Gastroesophageal sphincter (tissue), 4 donors: ENCODE measurements at regions not wholly inside any gene's neighbourhood (a gene's known extent, or its start where the extent isn't known, plus 50 kb on each side); places are given as distances from the start of the nearest gene placed in this dataset.
A peak's percentile ranks its signal among the peaks of the same experiment; 100 is the strongest.

ENCODE experiments used
- ATAC-seq: fragments of 150-250 bp; one replicate; pipeline ENCODE4 v1.9.1; 2016; ENCODE audit warnings: mild to moderate bottlenecking, moderate library complexity
- H3K27ac ChIP-seq, 4 donors: fragments of 200-600 bp; sonication (generic) in 3 of 4; 1 replicate in 3 of 4; 2 replicates in 1 of 4; pipeline ENCODE4 v1.5.1; 2016 to 2019
- H3K27me3 ChIP-seq: fragments of 200-600 bp; sonication (generic); one replicate; pipeline ENCODE4 v1.5.1; 2019
- H3K36me3 ChIP-seq, 2 donors: fragments of 200-600 bp; sonication (generic); one replicate each; pipeline ENCODE4 v1.5.1; 2019; ENCODE audit warnings: control low read depth in 1 of 2
- H3K4me1 ChIP-seq, 3 donors: fragments of 200-600 bp; sonication (generic); 1 replicate in 2 of 3; 2 replicates in 1 of 3; pipeline ENCODE4 v1.5.1; 2016 to 2019; ENCODE audit warnings: control low read depth in 2 of 3
- H3K4me3 ChIP-seq, 2 donors: fragments of 200-600 bp; sonication (generic); one replicate each; pipeline ENCODE4 v1.5.1; 2019; ENCODE audit warnings: mild to moderate bottlenecking in 1 of 2, moderate library complexity in 1 of 2
- H3K9me3 ChIP-seq, 3 donors: fragments of 200-600 bp; sonication (generic); one replicate each; pipeline ENCODE4 v1.5.1; 2017 to 2019; ENCODE audit warnings: control low read depth in 2 of 3
- CTCF ChIP-seq, 4 experiments: fragments of 200-600 bp in 2 of 4; fragments of 450-650 bp in 2 of 4; sonication (generic) in 1 of 4; IDR thresholded peaks; one replicate each; pipeline ENCODE4 v1.5.1; 2017 to 2019; ENCODE audit warnings: antibody characterized with exemption in 4 of 4, mild to moderate bottlenecking in 2 of 4, moderate library complexity in 2 of 4
- EP300 ChIP-seq: sonication (generic); formaldehyde crosslinking; IDR thresholded peaks from one replicate; pipeline ENCODE4 v1.6.1; 2017; ENCODE audit warnings: antibody characterized with exemption, mild to moderate bottlenecking
- POLR2A ChIP-seq, 2 donors: fragments of 450-650 bp; IDR thresholded peaks; one replicate each; pipeline ENCODE4 v1.6.1; 2017; ENCODE audit warnings: antibody characterized with exemption in 2 of 2, mild to moderate bottlenecking in 2 of 2, moderate library complexity in 1 of 2
- POLR2AphosphoS5 ChIP-seq: sonication (generic); formaldehyde crosslinking; IDR thresholded peaks from one replicate; pipeline ENCODE4 v1.6.1; 2017; ENCODE audit warnings: antibody characterized with exemption
- WGBS, 2 donors: methylation state at CpG; one replicate each; pipeline ENCODE4 v1.1.5; 2018; ENCODE audit warnings: low coverage in 1 of 2; 5-methylcytosine and 5-hydroxymethylcytosine counted together

- no peaks in the 10 kb centered on the region for H3K9me3 ChIP-seq
- no peak for ATAC-seq
- no peak for TF ChIP-seq POLR2A (IDR thresholded peaks at IDR 0.05)
- TF ChIP-seq POLR2AphosphoS5 = no peak
- TF ChIP-seq CTCF (IDR thresholded peaks at IDR 0.05) = no peak
- no peak for TF ChIP-seq EP300
- H3K4me3 ChIP-seq = no peak overlapping the region
- no peak overlapping the region for H3K27ac ChIP-seq
- no peaks in the 10 kb centered on the region for H3K27me3 ChIP-seq
- H3K4me1 ChIP-seq = no peaks in the 10 kb centered on the region
- 65 to 90% methylated on average over 2 of the region's 2 CpGs for WGBS, 2 donors
- no peaks in the 10 kb centered on the region for H3K36me3 ChIP-seq
Measured at GRCh38 chr3:181279239-181279565, 289.7 kb upstream of the DNAJC19 start.

DNA sequence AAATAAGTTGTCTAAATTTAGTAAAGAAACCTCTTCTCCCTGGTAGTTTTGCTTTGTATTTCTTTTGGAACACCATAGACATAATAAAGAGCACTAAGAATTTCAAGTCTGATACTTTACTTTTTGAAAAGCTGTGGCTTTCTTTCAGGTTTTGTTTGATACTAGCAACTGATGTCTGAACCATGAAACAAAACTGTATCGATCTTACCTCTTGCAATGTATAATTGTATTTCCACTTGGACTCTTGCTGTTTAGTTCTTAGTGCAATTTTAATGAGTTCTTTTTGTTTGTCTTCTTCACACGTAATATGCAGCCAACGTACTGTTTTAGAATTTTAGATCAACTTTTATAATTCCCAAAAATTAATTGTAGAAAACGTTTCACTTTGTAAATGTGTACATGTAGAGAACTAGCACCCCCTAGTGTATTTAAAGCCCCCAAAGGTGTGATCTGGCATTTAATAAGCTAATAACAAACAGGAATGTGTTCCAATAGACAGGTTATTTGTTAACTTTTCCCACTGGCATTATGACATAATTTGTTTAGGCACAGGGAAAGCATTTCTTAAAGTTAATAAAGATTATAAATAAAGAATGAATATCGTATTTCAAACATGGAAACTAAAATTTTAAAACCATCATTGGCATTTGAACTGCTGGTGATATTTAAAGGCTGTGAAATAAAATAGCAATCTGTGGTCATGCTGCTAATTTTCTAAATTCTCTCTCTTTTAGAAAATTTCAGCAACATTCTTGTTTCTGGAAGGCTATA, 289.1 kb upstream of the DNAJC19 start:
- H3K36me3 ChIP-seq = no peaks in the 10 kb centered on the region
- peak in 1 of 4 experiments; percentile 38 for TF ChIP-seq CTCF (IDR thresholded peaks at IDR 0.05)
- no peak for TF ChIP-seq POLR2A (IDR thresholded peaks at IDR 0.05)
- TF ChIP-seq EP300 = no peak
- TF ChIP-seq POLR2AphosphoS5 = no peak
- no peak overlapping the region for H3K27ac ChIP-seq
- H3K27me3 ChIP-seq = no peaks in the 10 kb centered on the region
- no peaks in the 10 kb centered on the region for H3K9me3 ChIP-seq
- H3K4me3 ChIP-seq = no peak overlapping the region
- H3K4me1 ChIP-seq = no peaks in the 10 kb centered on the region
- ATAC-seq = no peak
- WGBS, 2 donors = 32 to 47% methylated on average over 5 of the region's 5 CpGs

DNA sequence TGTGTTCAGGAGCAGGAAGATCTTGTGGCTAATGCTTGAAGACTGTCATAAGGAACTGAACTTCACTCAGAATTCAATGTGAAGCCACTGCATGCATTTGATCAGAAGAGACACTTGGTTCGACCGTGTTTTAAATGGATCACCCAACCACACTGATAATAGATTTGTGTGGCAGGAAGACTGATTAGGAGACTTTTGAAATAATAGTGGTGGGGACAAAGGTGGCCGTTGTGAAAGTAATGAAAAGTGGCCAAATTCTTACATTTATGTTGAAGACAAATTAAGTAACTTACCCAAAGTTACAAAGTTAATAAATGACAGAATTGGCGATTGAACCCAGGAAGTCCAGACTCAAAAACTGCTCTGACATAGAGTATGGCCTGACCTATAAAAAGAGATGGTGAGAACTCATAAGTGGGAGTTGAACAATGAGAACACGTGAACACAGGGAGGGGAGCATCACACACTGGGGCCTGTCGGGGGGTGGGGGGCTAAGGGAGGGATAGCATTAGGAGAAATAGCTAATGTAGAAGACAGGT, 286.9 kb upstream of the DNAJC19 start:
- no peaks in the 10 kb centered on the region for H3K4me1 ChIP-seq
- H3K9me3 ChIP-seq = no peaks in the 10 kb centered on the region
- 40 to 66% methylated on average over 1 to 6 of the region's 6 CpGs for WGBS, 2 donors
- H3K36me3 ChIP-seq = no peaks in the 10 kb centered on the region
- H3K27me3 ChIP-seq = no peaks in the 10 kb centered on the region
- H3K27ac ChIP-seq = no peak overlapping the region
- no peak for ATAC-seq
- no peak overlapping the region for H3K4me3 ChIP-seq
- TF ChIP-seq POLR2AphosphoS5 = no peak
- no peak for TF ChIP-seq EP300
- no peak for TF ChIP-seq CTCF (IDR thresholded peaks at IDR 0.05)
- TF ChIP-seq POLR2A (IDR thresholded peaks at IDR 0.05) = no peak

DNA sequence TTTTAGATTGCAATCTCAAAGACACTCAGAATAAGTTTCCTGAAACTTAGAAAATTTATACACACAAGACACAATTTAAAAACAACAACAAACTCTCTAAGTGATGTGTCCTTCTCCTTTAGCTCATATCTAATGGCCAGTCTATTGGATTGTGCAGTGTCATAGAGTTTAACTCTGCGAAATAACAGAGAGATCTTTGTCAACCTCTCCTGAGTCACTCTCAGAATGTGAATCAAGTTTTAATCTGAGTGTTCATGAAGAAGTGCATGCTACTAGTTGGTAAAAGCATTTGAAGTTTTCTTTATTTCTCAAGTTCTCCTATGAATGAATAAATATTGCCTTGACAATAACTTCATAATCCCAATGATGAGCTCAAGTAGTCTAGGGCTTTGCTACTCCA, 284.5 kb upstream of the DNAJC19 start:
- H3K27me3 ChIP-seq = no peaks in the 10 kb centered on the region
- no peaks in the 10 kb centered on the region for H3K4me1 ChIP-seq
- TF ChIP-seq CTCF (IDR thresholded peaks at IDR 0.05) (no peak), POLR2A (IDR thresholded peaks at IDR 0.05) (no peak)
- no peaks in the 10 kb centered on the region for H3K36me3 ChIP-seq
- H3K9me3 ChIP-seq = no peaks in the 10 kb centered on the region
- no peak overlapping the region for H3K4me3 ChIP-seq
- H3K27ac ChIP-seq = no peak overlapping the region
- ATAC-seq = no peak
- 67 to 90% methylated on average over 1 of the region's 1 CpG for WGBS, 2 donors

- no peak for ATAC-seq
- no peaks in the 10 kb centered on the region for H3K27me3 ChIP-seq
- H3K27ac ChIP-seq = no peak overlapping the region
- H3K4me3 ChIP-seq = no peak overlapping the region
- no peaks in the 10 kb centered on the region for H3K9me3 ChIP-seq
- no peak for TF ChIP-seq POLR2A (IDR thresholded peaks at IDR 0.05)
- no peaks in the 10 kb centered on the region for H3K36me3 ChIP-seq
- no peaks in the 10 kb centered on the region for H3K4me1 ChIP-seq
Measured at GRCh38 chr3:181267312-181267711, 277.8 kb upstream of the DNAJC19 start.
